Activated CD4-positive, CD25-positive, alpha-beta regulatory T cell treated with anti-CD3 and anti-CD28 coated beads, Interleukin-2, amount 50 U/mL, for 24 hours (primary cell): ENCODE measurements at regions not wholly inside any gene's neighbourhood (a gene's known extent, or its start where the extent isn't known, plus 50 kb on each side); places are given as distances from the start of the nearest gene placed in this dataset.

Experiments used
- ATAC-seq, 2 donors: fragments of 150-1000 bp; cut with Tn5 transposase; one replicate each; pipeline ENCODE4 v1.10.0; 2021; ENCODE audit warnings: mild to moderate bottlenecking in 1 of 2, moderate library complexity in 1 of 2

DNA sequence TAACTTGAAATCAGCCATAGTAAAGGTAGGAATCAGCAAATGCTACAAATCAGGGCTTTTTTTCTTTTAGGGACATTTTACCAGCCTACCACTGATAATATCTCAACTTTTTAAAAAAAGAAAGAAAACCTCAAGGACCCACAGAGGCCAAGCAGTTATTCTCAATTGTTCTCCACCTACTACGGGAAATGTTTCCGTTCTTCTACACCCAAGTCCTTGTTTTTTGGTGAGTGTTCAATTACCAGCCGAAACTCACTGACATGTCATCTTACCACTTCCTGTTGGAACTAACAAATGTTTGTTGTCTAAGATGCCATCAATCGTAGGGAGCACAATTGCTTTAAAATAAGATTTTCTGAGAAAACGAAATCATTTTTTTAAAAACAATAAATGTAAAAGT, 50.2 kb upstream of the CDK1 start:
- ATAC-seq: no peak

DNA sequence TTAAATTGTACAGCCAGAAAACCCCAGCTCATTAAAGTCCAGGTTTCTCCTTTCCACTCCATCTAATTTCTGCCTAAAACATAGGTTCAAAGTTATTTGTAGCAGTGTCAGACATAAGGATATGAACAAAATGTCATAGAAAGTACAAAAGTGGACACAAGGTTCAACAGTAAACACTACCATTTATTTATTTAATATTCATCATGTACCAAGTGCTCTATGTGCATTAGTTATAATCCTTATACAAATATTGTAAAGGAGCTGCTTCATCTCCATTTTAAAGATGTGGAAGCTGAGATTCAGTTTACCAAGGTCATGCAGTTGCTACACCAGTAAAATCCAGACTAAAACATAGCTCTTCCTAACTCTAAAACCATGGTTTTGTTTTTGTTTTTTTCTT, 52.0 kb upstream of the CDK1 start:
- no peak for ATAC-seq

DNA sequence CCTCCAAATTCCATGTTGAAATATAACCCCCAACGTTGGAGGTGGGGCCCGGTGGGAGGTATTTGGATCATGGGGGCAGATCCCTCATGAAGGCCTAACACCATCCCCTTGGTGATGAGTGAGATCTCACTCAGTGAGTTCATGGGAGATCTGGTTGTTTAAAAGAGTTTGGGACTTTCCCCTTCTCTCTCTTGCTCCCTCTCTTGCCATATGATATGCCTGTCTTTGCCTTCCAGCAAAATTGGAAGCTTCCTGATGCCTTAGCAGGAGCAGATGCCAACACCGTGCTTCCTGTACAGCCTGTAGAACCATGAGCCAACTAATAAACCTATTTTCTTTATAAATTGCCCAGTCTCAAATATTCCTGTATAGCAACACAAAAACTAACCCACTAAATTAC, 55.7 kb upstream of the CDK1 start:
- ATAC-seq: no peak

DNA sequence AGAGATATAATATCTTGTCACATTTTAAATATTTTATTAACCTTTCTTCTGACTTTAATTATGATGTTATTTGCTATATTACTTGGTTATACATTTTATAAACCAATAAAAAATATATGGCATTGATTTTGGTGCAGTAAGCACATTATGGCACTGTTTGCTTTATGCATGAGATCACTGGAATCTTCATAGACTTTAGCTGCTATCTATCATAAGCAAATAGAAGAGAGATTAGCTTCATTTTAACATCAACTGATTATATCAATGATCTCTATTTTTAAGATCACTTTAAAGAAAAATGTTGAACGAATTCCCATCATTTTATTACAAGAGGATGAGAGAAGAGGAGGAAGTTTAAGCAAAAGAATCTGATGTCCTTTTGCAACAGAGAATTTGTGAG, 58.6 kb upstream of the CDK1 start:
- ATAC-seq: no peak

DNA sequence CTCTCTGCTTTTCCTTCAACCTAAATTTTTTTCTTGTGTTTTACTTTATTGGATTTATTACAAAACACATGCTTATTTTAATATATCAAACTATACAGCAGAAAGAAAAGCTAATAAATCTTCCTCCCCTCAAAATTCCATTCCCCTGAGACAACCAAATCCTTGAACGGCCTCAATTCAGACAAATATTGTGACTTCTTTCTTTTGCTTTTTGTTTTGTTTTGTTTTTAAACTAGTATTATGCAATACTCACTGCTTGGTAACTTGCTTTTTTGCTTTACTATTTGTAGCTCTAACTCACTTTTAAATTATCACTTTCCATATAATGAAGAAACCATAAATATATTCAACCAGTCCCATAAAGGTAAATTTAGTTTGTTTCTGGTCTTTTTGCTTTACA, 59.4 kb upstream of the CDK1 start:
- ATAC-seq: no peak

DNA sequence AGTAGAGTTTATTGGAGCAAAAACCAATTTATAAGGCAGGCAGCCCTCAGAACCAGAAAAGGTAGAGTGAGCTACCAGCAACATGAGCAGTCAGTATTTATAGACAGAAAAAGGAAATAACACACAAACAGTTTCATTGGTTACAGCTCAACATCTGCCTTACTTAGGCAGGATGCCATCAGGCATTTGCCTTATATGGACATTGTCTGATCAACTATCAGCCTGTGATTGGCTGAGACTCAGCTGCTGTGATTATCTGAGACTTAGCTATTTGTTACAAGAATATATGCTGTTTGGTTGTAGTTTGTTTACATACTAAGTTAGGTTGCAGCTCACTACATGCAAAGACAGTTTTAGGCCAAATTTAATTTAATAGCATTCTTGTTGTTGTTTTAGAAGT, 60.4 kb upstream of the CDK1 start:
- no peak for ATAC-seq

DNA sequence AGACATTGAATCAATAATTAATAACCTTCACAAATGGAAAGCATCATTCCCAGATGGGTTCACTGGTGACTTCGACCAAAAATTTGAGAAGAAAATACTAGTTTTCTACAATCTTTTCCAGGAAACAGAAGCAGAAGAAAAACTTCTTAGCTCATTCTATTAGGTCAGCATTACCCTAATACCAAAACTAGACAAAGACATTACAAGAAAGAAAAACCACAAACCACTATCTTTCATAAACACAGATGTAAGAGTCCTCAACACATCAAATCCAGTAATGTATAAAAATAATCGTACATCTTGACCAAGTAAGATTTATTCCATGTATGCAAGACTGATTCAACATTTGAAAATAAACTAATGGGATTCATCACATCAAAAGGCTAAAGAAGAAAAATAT, 64.0 kb upstream of the CDK1 start:
- ATAC-seq: no peak

DNA sequence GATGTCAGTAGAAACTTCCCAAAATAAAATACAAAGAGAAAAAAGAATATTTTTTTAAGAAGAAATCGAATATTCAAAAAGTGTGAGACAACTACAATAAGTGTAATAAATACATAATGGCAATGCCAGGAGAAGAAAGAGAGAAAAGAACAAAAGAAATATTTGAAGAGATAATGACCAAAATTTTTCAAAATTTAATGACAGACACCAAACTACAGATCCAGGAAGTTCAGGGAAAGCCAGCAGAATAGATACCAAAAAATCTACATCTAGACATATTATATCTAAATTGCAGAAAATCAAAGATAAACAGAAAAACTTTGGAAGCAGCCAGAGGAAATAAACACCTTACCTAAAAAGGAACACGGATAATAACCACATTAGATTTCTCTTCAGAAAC, 66.8 kb upstream of the CDK1 start:
- no peak for ATAC-seq

DNA sequence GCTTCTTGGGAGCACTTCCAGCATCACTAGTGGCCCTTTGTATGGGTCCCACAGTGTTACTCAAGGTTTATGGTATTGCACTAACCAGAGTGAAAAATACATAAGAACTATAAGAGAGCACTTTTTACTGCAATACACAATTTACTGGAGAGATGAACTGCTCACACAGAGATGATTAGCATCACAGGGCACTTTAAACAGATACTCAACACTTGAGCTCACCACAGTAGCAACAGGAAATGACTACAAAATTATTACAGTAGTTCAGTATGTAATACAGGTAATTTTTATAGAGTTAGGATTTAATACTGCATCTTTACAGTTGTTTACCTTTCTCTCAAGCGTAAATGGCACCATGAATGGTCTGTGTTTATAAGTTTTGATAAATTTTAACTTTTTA, 68.2 kb upstream of the CDK1 start:
- ATAC-seq: no peak

DNA sequence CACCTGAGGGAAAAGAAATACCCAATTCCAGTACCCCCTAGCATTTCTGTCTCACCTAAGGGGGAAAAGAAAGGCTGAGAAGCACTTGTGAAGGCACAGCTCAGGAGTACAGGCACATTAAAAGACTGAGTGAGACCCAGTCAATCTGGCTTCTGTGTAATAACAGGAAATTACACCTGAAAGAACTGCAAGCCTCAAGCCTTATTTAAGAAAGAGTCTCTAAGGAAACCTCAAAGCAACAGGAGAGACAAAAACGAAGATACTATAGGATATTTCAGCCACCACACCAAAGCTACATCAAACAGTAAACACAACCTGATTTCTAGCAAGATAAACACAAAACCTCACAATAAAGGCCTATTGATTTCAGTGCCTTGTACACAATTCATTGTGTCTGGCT, 69.6 kb upstream of the CDK1 start:
- ATAC-seq: no peak

DNA sequence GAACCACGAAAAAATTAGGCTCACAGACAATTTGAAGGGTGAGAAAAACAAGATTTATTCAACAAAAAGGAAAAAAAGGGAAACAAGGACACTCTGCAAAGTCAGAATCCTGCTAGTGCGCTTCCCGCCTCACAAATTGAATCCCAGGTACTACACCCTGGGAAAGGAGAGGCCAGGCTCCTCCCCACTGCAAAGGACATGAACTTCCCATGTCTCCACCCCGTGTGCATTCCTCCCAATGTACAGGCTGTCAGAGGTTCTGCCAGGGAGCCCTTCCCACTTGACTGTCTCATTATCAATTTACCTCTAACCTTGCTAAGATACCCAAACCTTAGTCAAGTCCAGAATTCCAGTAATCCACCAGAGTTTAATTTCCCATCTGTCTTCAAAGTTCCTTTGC, 70.4 kb upstream of the CDK1 start:
- no peak for ATAC-seq

DNA sequence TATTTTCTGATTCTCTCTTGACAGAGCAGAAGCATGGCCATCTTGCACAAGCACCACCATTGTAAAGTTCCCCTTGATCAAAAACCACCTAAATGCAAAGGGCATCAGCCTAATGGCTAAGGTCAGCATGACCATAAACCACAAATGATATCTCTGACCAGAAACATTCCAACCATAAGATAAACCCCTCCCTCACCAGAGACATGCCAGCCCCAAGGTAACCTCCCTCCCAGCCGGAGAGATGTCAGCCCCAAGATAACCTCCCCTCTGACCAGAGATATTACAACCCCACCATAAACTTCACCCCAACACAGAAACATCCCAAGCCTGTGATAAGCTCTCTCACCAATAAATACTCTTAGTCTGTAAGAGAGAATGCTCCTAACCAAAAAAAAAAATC, 72.1 kb upstream of the CDK1 start:
- no peak for ATAC-seq

DNA sequence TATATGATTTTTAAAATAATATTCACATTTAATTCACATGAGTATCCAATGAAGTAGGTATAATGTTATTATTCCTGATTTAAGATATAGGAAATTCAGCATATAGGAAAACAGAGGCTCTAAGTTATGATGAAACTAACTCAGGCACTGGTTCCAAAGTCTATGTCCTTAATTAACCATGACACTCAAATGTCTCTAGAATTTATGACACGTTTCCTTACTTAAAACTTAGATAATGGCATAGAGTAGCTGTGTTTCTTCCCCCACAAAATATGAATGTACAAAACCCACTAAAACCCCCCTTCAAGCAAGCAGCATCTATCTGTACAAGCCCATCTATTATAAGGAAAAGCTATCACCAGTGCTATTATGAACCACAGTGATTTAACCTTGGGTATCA, 72.9 kb upstream of the CDK1 start:
- ATAC-seq: no peak

DNA sequence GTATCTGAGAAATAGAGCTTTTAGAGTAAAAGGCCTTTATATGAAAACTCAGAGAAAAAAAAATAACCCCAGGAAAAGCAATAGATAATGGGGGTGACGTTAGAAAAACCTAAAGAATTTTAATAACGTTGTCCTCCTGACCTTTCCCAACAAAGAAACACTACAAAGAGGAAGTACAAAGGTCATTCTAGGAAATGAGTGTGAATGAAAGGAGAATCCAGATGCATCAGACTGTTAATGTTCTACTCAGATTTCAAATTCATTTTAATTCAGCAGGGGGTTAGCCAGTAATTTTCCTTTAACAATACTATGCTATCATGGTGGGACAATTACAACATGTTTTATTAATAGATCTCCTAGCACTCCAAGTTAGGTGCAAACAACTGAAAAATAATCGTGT, 73.8 kb upstream of the CDK1 start:
- ATAC-seq: no peak

DNA sequence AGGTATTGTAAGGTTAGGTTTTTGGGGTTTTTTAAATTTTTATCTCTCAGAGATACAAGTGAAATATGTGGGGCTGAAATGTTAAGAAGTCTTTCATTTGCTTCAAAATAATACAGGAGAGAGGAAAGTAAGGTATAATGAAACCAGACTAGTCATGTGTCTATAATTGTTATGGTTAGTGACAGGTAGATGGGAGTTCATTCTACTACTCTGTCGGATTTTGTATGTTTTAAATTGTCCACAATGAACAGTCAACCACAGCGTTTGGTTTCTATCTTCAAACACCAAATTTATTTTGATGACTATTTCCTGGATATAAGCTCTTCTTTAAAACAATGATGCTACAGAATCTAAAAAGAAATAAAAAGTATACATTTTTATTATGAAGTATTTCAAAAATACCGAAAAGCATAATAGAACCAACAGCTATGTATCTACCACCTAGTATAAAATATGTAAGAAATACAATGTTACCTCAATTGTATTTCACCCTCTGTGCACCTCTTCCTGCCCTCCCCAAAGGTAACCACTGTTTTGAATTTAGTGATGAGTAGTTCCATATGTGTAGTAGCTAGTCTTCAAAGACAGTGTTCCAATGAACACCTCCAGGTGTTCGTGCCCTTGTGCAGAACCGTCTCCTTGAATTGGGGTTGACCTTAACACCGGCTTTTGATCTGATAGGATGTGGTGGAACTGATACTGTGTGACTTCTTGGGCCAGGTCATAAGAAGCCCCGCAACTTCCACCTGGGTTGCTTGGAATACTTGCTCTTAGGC, 74.8 kb upstream of the CDK1 start:
- no peak for ATAC-seq

DNA sequence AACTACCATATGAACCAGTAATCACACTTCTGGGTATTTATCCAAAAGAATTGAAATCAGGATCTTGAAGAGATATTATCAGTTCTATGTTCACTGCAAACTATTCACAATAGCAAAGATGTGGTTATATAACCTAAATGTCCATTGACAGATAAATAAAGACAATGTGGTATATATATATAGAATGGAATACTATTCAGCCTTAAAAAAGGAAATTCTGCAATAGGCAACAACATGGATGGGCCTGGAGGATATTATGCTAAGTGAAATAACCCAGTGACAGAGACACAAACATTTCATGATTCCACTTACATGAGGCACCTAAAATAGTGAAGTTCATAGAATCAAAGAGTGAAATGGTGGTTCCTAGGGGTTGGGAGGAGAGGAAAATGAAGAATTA, 90.6 kb upstream of the CDK1 start:
- ATAC-seq: no peak

DNA sequence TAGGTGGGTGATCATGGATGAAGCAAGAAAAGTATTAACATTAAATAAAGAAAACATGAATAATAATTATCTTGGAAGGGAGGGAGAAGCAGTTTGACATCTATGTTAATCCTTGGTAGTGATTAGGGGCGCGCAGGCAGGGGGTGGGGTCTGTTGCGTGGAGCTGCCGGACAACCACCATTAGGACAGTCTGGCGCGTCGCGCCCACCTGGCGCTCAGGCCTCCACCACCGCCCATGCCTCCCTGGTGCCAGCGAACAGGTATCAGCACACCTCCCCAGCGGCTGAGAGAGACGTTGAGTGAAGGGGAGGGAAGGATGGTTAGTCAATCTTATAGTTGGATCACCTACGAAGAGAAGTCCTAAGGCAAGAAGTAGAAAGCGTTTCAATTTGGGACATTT, 94.2 kb upstream of the CDK1 start:
- ATAC-seq: no peak

DNA sequence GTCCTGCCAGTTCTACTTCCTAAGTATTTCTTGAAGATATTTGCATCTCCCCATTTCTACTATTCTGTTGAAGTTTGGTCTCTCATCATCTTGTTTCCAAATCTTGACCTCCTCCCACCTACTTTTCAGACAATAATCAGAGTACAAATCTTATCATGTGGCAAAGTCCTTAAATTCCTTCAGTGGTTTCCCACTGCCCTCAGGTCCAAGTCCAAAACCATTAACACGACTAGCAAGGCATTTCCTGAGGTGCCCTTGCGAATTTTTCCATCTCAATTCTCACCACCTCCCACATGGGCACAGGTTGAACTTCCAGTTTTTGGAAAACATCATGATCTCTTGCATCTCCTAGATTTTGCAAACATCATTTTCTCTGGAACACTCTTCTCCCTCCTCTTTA, 97.2 kb upstream of the CDK1 start:
- ATAC-seq: no peak

DNA sequence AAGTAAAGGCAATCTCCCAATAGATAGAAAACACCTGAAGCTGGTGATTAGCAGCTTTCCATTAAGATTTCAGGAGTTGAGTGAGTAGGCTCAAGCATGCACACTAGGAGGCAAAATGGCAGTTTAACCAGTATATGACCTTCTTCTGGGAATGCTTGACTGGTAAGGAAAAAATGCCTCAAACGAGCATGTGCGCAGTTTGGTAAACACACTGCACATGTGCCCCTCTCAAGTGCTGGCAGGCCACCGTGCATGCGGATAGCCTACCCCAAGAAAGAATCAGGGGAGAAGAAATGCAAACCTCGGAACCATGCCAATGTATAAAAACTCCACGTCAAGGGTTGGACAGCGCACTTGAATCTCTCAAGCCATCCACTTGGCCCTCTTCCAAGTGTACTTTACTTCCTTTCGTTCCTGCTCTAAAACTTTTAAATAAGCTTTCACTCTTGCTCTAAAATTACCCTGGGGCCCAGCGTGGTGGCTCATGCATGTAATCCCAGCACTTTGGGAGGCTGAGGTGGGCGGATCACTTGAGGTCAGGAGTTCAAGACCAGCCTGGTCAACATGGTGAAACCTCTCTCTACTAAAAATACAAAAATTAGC, 98.8 kb upstream of the CDK1 start:
- no peak for ATAC-seq

DNA sequence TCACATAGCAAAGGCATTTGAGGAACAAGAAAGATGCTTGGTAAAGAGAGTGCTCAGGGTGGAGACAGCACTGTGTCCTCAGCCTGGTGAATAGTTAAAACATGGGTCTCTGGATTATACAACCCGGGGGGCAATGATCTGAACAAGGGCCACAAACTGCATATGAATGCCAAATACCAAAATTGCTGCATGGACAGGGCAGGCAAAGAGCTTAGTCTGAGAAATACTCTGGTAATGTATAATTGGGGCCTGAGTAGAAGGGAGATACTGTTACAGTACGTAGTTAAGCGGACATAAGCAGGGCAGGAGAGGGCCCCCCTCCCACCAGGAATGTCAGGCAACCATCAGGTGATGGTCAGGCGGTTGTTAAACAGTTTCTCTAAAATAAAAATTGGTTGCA, 99.3 kb upstream of the CDK1 start:
- no peak for ATAC-seq

DNA sequence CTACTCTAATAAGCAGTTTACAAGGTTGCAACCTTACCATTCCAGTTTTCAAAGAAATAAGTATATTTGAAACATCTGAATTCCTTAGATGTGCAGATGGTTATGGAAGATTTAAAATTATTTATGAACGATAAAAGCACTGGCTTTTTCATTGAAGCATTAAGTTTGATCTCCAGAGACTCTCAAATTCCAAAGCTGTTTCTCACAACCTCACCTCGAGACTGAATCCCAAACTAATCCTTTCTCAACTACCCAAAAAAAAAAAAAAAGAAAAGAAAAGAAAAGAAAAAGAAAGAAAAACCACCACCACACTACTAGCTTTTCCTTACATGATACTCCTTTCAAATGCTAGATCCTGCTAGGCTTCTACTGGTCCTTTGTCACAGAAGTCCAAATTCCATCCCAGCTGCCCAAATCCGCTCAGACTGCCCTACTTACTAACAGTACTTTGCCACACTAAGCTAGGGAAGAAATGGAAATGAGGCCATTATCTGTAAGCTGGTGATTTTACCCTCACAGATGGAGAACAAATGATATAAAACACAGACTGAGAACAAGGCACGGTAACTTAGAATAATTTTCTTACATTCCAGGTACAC, 100.6 kb upstream of the CDK1 start:
- no peak for ATAC-seq

DNA sequence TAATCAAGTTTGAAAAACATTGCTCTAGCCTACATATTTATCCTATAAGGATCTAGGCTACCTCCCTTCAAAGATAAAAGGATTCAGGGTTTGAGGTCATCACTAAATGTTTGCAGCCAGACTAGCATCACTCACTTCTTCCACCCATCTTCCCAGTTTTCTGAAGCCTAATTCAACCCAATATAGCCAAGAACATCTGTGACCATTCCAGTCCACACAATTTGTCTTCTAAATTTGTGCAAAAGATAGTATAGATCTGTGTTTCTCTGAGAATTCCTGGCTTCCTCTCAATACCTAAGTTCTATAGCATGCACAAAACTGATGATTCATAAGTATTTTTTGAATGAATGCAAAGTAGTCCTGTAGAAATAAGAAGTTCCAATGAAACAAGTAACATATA, 103.0 kb upstream of the CDK1 start:
- ATAC-seq: no peak

DNA sequence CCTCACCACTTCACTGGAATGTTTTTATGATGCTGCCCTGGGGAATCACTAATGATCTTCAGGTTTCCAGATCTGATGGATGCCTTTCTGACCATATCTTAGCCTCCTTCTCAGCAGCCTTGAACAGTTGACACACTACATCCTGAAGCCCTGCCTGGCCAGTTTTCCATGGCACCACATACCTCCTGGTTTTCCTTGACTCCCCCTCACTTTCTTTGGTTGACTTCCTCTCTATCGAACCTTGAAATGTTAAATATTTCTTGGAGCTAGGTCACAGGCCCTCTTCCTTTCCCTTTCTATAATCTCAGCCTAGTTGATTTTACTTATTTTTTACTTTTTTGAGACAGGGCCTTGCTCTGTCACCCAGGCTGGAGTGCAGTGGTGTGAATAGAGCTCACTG, 108.8 kb upstream of the CDK1 start:
- ATAC-seq: no peak

DNA sequence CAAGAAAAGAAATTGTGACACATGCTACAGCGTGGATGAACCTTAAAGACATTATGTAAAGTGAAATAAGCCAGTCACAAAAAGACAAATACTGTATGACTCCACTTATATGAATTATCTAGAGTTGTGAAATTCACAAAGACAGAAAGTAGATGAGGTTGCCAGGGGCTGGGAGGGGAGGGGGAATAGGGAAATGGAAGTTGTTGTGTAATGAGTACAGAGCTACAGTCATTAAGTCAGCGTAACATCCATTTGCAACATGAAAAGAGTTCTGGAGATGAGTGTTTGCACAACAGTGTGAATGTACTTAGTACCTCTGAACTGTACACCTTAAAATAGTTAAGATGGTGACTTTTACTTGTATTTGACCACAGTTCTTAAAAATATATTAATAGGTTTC, 112.1 kb upstream of the CDK1 start:
- no peak for ATAC-seq

DNA sequence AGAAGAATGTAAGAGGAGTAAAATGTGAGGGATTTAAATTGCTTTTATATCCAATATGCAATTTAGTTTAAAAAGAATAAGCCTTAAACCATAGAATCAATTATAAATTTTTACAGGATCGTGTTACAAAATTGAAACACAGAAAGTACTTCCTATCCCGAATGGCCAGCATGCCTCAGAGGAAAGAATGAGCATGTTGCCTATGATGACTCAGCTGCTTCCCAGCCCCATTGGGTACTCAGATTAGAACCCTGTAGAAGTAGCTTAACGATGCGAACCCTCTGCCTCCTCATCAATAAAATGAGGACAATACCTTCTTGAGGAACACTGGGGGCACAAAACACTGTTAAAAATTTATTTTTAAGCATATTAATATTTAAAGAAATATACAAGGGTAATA, 113.4 kb upstream of the CDK1 start:
- ATAC-seq: no peak
